Astrocyte (in vitro differentiated cells and primary cell): ENCODE measurements at regions not wholly inside any gene's neighbourhood (a gene's known extent, or its start where the extent isn't known, plus 50 kb on each side); places are given as distances from the start of the nearest gene placed in this dataset.
A peak's percentile ranks its signal among the peaks of the same experiment; 100 is the strongest.

Experiments
- DNase-seq: peaks from one replicate; pipeline ENCODE4 v3.0.0-alpha.2; 2010; ENCODE audit warnings: low read depth
- FAIRE-seq: peaks from 2 replicates; lab custom pipeline; 2011; peaks lifted over from hg19 to GRCh38; lab: Jason Lieb, UNC
- H2AFZ ChIP-seq: 2 replicates; pipeline ENCODE4 v1.6.0; 2012; ENCODE audit warnings: low read depth, low read length, inconsistent platforms
- H3K27ac ChIP-seq: 2 replicates; pipeline ENCODE4 v1.5.1; 2011; ENCODE audit warnings: low read depth, low read length, inconsistent platforms
- H3K27me3 ChIP-seq: 2 replicates; pipeline ENCODE4 v1.6.0; 2011; ENCODE audit warnings: low read length, inconsistent platforms; ENCODE audit not compliant: insufficient read depth
- H3K36me3 ChIP-seq: 2 replicates; pipeline ENCODE4 v1.5.1; 2011; ENCODE audit warnings: low read length, inconsistent platforms; ENCODE audit not compliant: insufficient read depth
- H3K4me1 ChIP-seq: 2 replicates; pipeline ENCODE4 v1.5.1; 2011; ENCODE audit warnings: low read length, inconsistent platforms; ENCODE audit not compliant: insufficient read depth
- H3K4me2 ChIP-seq: 2 replicates; pipeline ENCODE4 v1.6.0; 2012; ENCODE audit warnings: low read length, inconsistent platforms
- H3K4me3 ChIP-seq: 2 replicates; pipeline ENCODE4 v1.5.1; 2011; ENCODE audit warnings: low read depth, mild to moderate bottlenecking, low read length, inconsistent platforms; ENCODE audit not compliant: insufficient read depth
- H3K79me2 ChIP-seq: 2 replicates; pipeline ENCODE4 v1.6.0; 2012; ENCODE audit warnings: mild to moderate bottlenecking, low read length, inconsistent platforms; ENCODE audit not compliant: insufficient read depth
- H3K9ac ChIP-seq: 2 replicates; pipeline ENCODE4 v1.6.0; 2012; ENCODE audit warnings: mild to moderate bottlenecking, low read length, inconsistent platforms
- H3K9me3 ChIP-seq: 2 replicates; pipeline ENCODE4 v1.5.1; 2012; ENCODE audit warnings: low read depth, mild to moderate bottlenecking, low read length, inconsistent platforms; ENCODE audit not compliant: insufficient read depth
- H4K20me1 ChIP-seq: 2 replicates; pipeline ENCODE4 v1.6.0; 2012; ENCODE audit warnings: low read length, inconsistent platforms; ENCODE audit not compliant: insufficient read depth
- H3K27ac Mint-ChIP-seq: one replicate; pipeline ENCODE4 v1.8.0; 2021; ENCODE audit warnings: mild to moderate bottlenecking, mixed read lengths; ENCODE audit not compliant: unreplicated experiment
- H3K27me3 Mint-ChIP-seq: one replicate; pipeline ENCODE4 v1.8.0; 2021; ENCODE audit warnings: low read depth, mixed read lengths; ENCODE audit not compliant: unreplicated experiment
- H3K36me3 Mint-ChIP-seq: one replicate; pipeline ENCODE4 v1.8.0; 2021; ENCODE audit warnings: low read depth, mixed read lengths; ENCODE audit not compliant: unreplicated experiment
- H3K4me1 Mint-ChIP-seq: one replicate; pipeline ENCODE4 v1.8.0; 2021; ENCODE audit warnings: low read depth, mixed read lengths; ENCODE audit not compliant: unreplicated experiment
- H3K4me3 Mint-ChIP-seq: one replicate; pipeline ENCODE4 v1.8.0; 2021; ENCODE audit warnings: mild to moderate bottlenecking, moderate library complexity, mixed read lengths; ENCODE audit not compliant: unreplicated experiment
- H3K9me3 Mint-ChIP-seq: one replicate; pipeline ENCODE4 v1.8.0; 2021; ENCODE audit warnings: mild to moderate bottlenecking, mixed read lengths; ENCODE audit not compliant: unreplicated experiment
- CTCF ChIP-seq: IDR thresholded peaks from 2 replicates; pipeline ENCODE4 v1.5.1; 2011; ENCODE audit warnings: low read depth, mild to moderate bottlenecking, inconsistent platforms, low read length, moderate library complexity; ENCODE audit not compliant: insufficient read depth
- EZH2 ChIP-seq: IDR thresholded peaks from 2 replicates; pipeline ENCODE4 v1.6.1; 2012; ENCODE audit warnings: mild to moderate bottlenecking, low read length, inconsistent platforms; ENCODE audit not compliant: insufficient read depth

- Mint-ChIP-seq H3K9me3 (peaks cover 17% of the 10 kb centered on the region), H3K4me1 (no peaks in the 10 kb centered on the region), H3K36me3 (no peaks in the 10 kb centered on the region), H3K27me3 (peaks cover 4% of the 10 kb centered on the region), H3K27ac (no peak overlapping the region), H3K4me3 (no peak overlapping the region)
- FAIRE-seq = no peak
- Histone ChIP-seq H3K27ac (no peak overlapping the region), H3K4me3 (no peak overlapping the region), H3K9ac (no peak overlapping the region), H4K20me1 (no peaks in the 10 kb centered on the region), H3K36me3 (no peaks in the 10 kb centered on the region), H3K4me2 (no peak overlapping the region), H3K9me3 (peaks cover 9% of the 10 kb centered on the region), H3K79me2 (no peaks in the 10 kb centered on the region), H3K4me1 (no peaks in the 10 kb centered on the region), H2AFZ (no peak overlapping the region), H3K27me3 (no peaks in the 10 kb centered on the region)
- no peak for TF ChIP-seq EZH2
- TF ChIP-seq CTCF = no peak
- DNase-seq = no peak
Observed at GRCh38 chr5:173423452-173424117, 95.4 kb upstream of the STC2 start.

GRCh38 chr5:173420108-173420507 lies 91.9 kb upstream of the STC2 start:
- H3K27ac Mint-ChIP-seq = no peak overlapping the region
- no peak overlapping the region for H3K4me2 ChIP-seq

More at GRCh38 chr5:173420108-173420507, 91.9 kb upstream of the STC2 start:
- H3K9me3 Mint-ChIP-seq = peaks cover 31% of the 10 kb centered on the region
- Histone ChIP-seq H3K79me2 (no peaks in the 10 kb centered on the region), H3K9me3 (peaks cover 13% of the 10 kb centered on the region), H3K4me3 (no peak overlapping the region), H3K27ac (no peak overlapping the region), H3K9ac (no peak overlapping the region), H2AFZ (peak overlapping the region; percentile 56), H4K20me1 (no peaks in the 10 kb centered on the region), H3K36me3 (no peaks in the 10 kb centered on the region), H3K27me3 (no peaks in the 10 kb centered on the region), H3K4me1 (no peaks in the 10 kb centered on the region)
- peaks cover 10% of the 10 kb centered on the region for H3K27me3 Mint-ChIP-seq
- no peak overlapping the region for H3K4me3 Mint-ChIP-seq
- no peaks in the 10 kb centered on the region for H3K36me3 Mint-ChIP-seq
- FAIRE-seq (no peak), DNase-seq (peak; percentile 28)
- H3K4me1 Mint-ChIP-seq = no peaks in the 10 kb centered on the region
- no peak for TF ChIP-seq CTCF
